H9 (cell line): ENCODE measurements at regions not wholly inside any gene's neighbourhood (a gene's known extent, or its start where the extent isn't known, plus 50 kb on each side); places are given as distances from the start of the nearest gene placed in this dataset.

Experiments used
- DNase-seq: peaks from one replicate; pipeline ENCODE4 v3.0.0-alpha.2; 2017
- H2AFZ ChIP-seq: one replicate; pipeline ENCODE4 v1.6.1; 2013; ENCODE audit warnings: mild to moderate bottlenecking, low read length, control low read depth, moderate library complexity
- H2AK5ac ChIP-seq: 2 replicates; pipeline ENCODE4 v1.6.1; 2013; ENCODE audit warnings: low read length, control low read depth, mixed read lengths; ENCODE audit not compliant: insufficient read length
- H2BK120ac ChIP-seq: one replicate; pipeline ENCODE4 v1.6.1; 2013; ENCODE audit warnings: low read depth, mild to moderate bottlenecking, low read length, control low read depth, inconsistent platforms; ENCODE audit not compliant: poor library complexity, severe bottlenecking
- H2BK12ac ChIP-seq: 2 replicates; pipeline ENCODE4 v1.6.1; 2013; ENCODE audit warnings: low read length, control low read depth, mixed read lengths, low read depth; ENCODE audit not compliant: insufficient read length
- H2BK15ac ChIP-seq: 2 replicates; pipeline ENCODE4 v1.6.1; 2013; ENCODE audit warnings: low read depth, low read length, control low read depth
- H2BK20ac ChIP-seq: one replicate; pipeline ENCODE4 v1.6.1; 2013; ENCODE audit warnings: low read depth, mild to moderate bottlenecking, low read length, control low read depth, inconsistent platforms; ENCODE audit not compliant: poor library complexity, severe bottlenecking
- H2BK5ac ChIP-seq: 2 replicates; pipeline ENCODE4 v1.6.1; 2013; ENCODE audit warnings: low read length, control low read depth, mixed read lengths; ENCODE audit not compliant: insufficient read length
- H3K14ac ChIP-seq: 2 replicates; pipeline ENCODE4 v1.6.1; 2013; ENCODE audit warnings: low read length, control low read depth; ENCODE audit not compliant: insufficient read depth
- H3K18ac ChIP-seq: 2 replicates; pipeline ENCODE4 v1.6.1; 2013; ENCODE audit warnings: low read depth, mild to moderate bottlenecking, mixed read lengths, low read length, control low read depth; ENCODE audit not compliant: insufficient read length
- H3K23ac ChIP-seq: 2 replicates; pipeline ENCODE4 v1.6.1; 2013; ENCODE audit warnings: low read length, control low read depth, mixed read lengths, low read depth; ENCODE audit not compliant: insufficient read length
- H3K23me2 ChIP-seq: 2 replicates; pipeline ENCODE4 v1.6.1; 2013; ENCODE audit warnings: low read depth, mild to moderate bottlenecking, mixed read lengths, low read length, control low read depth; ENCODE audit not compliant: insufficient read length, poor library complexity, severe bottlenecking
- H3K27ac ChIP-seq: 2 replicates; pipeline ENCODE4 v1.5.1; 2013; ENCODE audit warnings: low read length, control low read depth, mixed read lengths, low read depth; ENCODE audit not compliant: insufficient read length
- H3K27me3 ChIP-seq: 2 replicates; pipeline ENCODE4 v1.6.1; 2013; ENCODE audit warnings: low read length, control low read depth, inconsistent platforms; ENCODE audit not compliant: insufficient read depth
- H3K4ac ChIP-seq: 2 replicates; pipeline ENCODE4 v1.6.1; 2013; ENCODE audit warnings: low read depth, mild to moderate bottlenecking, control low read depth, inconsistent platforms, low read length, moderate library complexity
- H3K4me1 ChIP-seq: 2 replicates; pipeline ENCODE4 v1.6.1; 2013; ENCODE audit warnings: low read length, control low read depth, inconsistent platforms; ENCODE audit not compliant: insufficient read depth
- H3K4me2 ChIP-seq: 2 replicates; pipeline ENCODE4 v1.6.1; 2013; ENCODE audit warnings: low read length, control low read depth, mixed read lengths; ENCODE audit not compliant: insufficient read length, insufficient read depth
- H3K56ac ChIP-seq: 2 replicates; pipeline ENCODE4 v1.6.1; 2013; ENCODE audit warnings: low read depth, mild to moderate bottlenecking, mixed read lengths, low read length, control low read depth; ENCODE audit not compliant: insufficient read length
- H3K79me1 ChIP-seq: 2 replicates; pipeline ENCODE4 v1.6.1; 2013; ENCODE audit warnings: low read depth, mild to moderate bottlenecking, moderate library complexity, low read length, control low read depth, inconsistent platforms; ENCODE audit not compliant: insufficient read depth, poor library complexity, severe bottlenecking
- H3K79me2 ChIP-seq: 2 replicates; pipeline ENCODE4 v1.6.1; 2013; ENCODE audit warnings: low read length, control low read depth, inconsistent platforms; ENCODE audit not compliant: insufficient read depth
- H3K9ac ChIP-seq: 2 replicates; pipeline ENCODE4 v1.6.1; 2013; ENCODE audit warnings: low read length, control low read depth, mixed read lengths; ENCODE audit not compliant: insufficient read length; ENCODE audit errors: extremely low read depth
- H3K9me3 ChIP-seq: one replicate; pipeline ENCODE4 v1.6.1; 2013; ENCODE audit warnings: low read depth, low read length, inconsistent platforms; ENCODE audit not compliant: control insufficient read depth
- H3T11ph ChIP-seq: one replicate; pipeline ENCODE4 v1.6.1; 2013; ENCODE audit warnings: mild to moderate bottlenecking, low read length, control low read depth, inconsistent platforms
- H4K20me1 ChIP-seq: one replicate; pipeline ENCODE4 v1.6.1; 2013; ENCODE audit not compliant: control insufficient read depth, insufficient read length, insufficient read depth
- H4K5ac ChIP-seq: 2 replicates; pipeline ENCODE4 v1.6.1; 2013; ENCODE audit warnings: low read depth, mild to moderate bottlenecking, mixed read lengths, low read length, control low read depth; ENCODE audit not compliant: insufficient read length
- H4K8ac ChIP-seq: replicated peaks from 2 replicates; pipeline ENCODE4 v1.6.1; 2013; ENCODE audit warnings: low read length, control low read depth, mixed read lengths, low read depth; ENCODE audit not compliant: insufficient read length
- H4K91ac ChIP-seq: 2 replicates; pipeline ENCODE4 v1.6.1; 2013; ENCODE audit warnings: low read depth, mild to moderate bottlenecking, moderate library complexity, mixed read lengths, low read length, control low read depth; ENCODE audit not compliant: insufficient read length
- H3K27ac Mint-ChIP-seq, 3 experiments: 2 replicates in 2 of 3; 3 replicates in 1 of 3; pipeline ENCODE4 v1.8.0; 2020 to 2021; ENCODE audit warnings: mixed read lengths in 3 of 3, mild to moderate bottlenecking in 1 of 3, moderate library complexity in 1 of 3
- H3K27me3 Mint-ChIP-seq: 2 replicates; pipeline ENCODE4 v1.8.0; 2021; ENCODE audit warnings: low read depth, mild to moderate bottlenecking, moderate library complexity, mixed read lengths
- H3K36me3 Mint-ChIP-seq, 3 experiments: 2 replicates in 2 of 3; 3 replicates in 1 of 3; pipeline ENCODE4 v1.8.0; 2020 to 2021; ENCODE audit warnings: low read depth in 3 of 3, mixed read lengths in 3 of 3; ENCODE audit not compliant: insufficient read depth in 1 of 3
- H3K4me1 Mint-ChIP-seq, 2 experiments: 2 replicates each; pipeline ENCODE4 v1.8.0; 2020; ENCODE audit warnings: mixed read lengths in 2 of 2
- H3K4me3 Mint-ChIP-seq, 2 experiments: 2 replicates in 1 of 2; 3 replicates in 1 of 2; pipeline ENCODE4 v1.8.0; 2020 to 2021; ENCODE audit warnings: mild to moderate bottlenecking in 2 of 2, mixed read lengths in 2 of 2, moderate library complexity in 1 of 2
- H3K9me3 Mint-ChIP-seq, 2 experiments: 2 replicates in 1 of 2; 3 replicates in 1 of 2; pipeline ENCODE4 v1.8.0; 2020; ENCODE audit warnings: mild to moderate bottlenecking in 2 of 2, mixed read lengths in 2 of 2, moderate library complexity in 1 of 2
- CTCF ChIP-seq: fragments of 200-600 bp; sonication (generic); conservative IDR thresholded peaks from 3 replicates; pipeline ENCODE4 v1.8.0; 2021; ENCODE audit warnings: antibody characterized with exemption, mild to moderate bottlenecking
- WGBS: extraction: QIAGEN DNeasy Blood & Tissue Kit; methylation state at CpG from one replicate; pipeline ENCODE4 v1.1.7; 2013; ENCODE audit warnings: missing lambda C conversion rate, low lambda C conversion rate, mixed read lengths; ENCODE audit not compliant: insufficient read length; ENCODE audit errors: extremely low coverage; 5-methylcytosine and 5-hydroxymethylcytosine counted together

- no peak overlapping the region for H4K91ac ChIP-seq
Measured at GRCh38 chr10:128867819-128868218, 599.2 kb upstream of the MGMT start.

More at GRCh38 chr10:128867819-128868218, 599.2 kb upstream of the MGMT start:
- no peaks in the 10 kb centered on the region for H4K20me1 ChIP-seq
- no peaks in the 10 kb centered on the region for H3K9me3 ChIP-seq
- H3K23me2 ChIP-seq = no peaks in the 10 kb centered on the region
- H3K27ac Mint-ChIP-seq = no peak overlapping the region
- no peak overlapping the region for H3K4ac ChIP-seq
- no peak overlapping the region for H4K8ac ChIP-seq
- no peak overlapping the region for H3K9ac ChIP-seq
- H3K27me3 ChIP-seq = no peaks in the 10 kb centered on the region
- no peak overlapping the region for H2BK15ac ChIP-seq
- H3K79me1 ChIP-seq = no peaks in the 10 kb centered on the region
- no peak overlapping the region for H3K14ac ChIP-seq
- H2BK12ac ChIP-seq = no peak overlapping the region
- no peak overlapping the region for H3K4me3 Mint-ChIP-seq
- no peaks in the 10 kb centered on the region for H3K4me1 ChIP-seq
- H3K27me3 Mint-ChIP-seq = no peaks in the 10 kb centered on the region
- no peak overlapping the region for H2AK5ac ChIP-seq
- no peak overlapping the region for H3K18ac ChIP-seq
- H4K5ac ChIP-seq = no peak overlapping the region
- no peak overlapping the region for H2BK120ac ChIP-seq
- H3K9me3 Mint-ChIP-seq = no peaks in the 10 kb centered on the region; a peak in 3 of 5 replicates
- H2BK20ac ChIP-seq = no peak overlapping the region
- H2AFZ ChIP-seq = no peak overlapping the region
- H2BK5ac ChIP-seq = no peak overlapping the region
- no peak for DNase-seq
- H3T11ph ChIP-seq = no peak overlapping the region
- H3K4me2 ChIP-seq = no peak overlapping the region
- no peak overlapping the region for H3K27ac ChIP-seq
- H3K56ac ChIP-seq = no peak overlapping the region
- H3K23ac ChIP-seq = no peak overlapping the region
- TF ChIP-seq CTCF = no peak
- peaks cover 4 to 6% of the 10 kb centered on the region in 2 experiments; a peak in 3 of 4 replicates for H3K4me1 Mint-ChIP-seq
- H3K36me3 Mint-ChIP-seq = no peaks in the 10 kb centered on the region; a peak in 1 of 7 replicates
- no peaks in the 10 kb centered on the region for H3K79me2 ChIP-seq
- no CpG with 5 or more reads among the region's 8 CpGs for WGBS
